ENCODE measurements at regions not wholly inside any gene's neighbourhood (a gene's known extent, or its start where the extent isn't known, plus 50 kb on each side); places are given as distances from the start of the nearest gene placed in this dataset.

DNA sequence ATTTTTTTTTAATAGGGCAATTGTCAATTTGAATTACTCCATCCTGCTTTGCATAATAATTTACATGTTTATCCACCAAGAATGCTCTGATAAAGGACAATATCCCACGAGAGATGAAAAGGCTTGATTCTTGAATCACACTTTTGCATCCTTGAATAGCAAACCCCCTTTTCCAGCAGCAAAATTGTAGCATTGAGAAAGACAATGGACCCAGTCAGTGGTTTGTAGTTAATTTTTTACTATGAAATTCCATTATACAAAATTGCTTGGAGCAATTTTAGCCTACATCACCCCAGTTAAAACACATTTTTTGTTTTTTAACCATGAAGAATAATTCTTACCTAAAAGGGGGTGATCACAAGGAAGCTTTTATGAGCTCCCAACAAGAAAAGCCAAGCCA lies 255.1 kb downstream of the RND3 start:
- TF ChIP-seq CTCF (IDR thresholded peaks at IDR 0.05; ENCODE audit: extremely low read depth in 1 of 2, insufficient read depth in 1 of 2, low read depth in 1 of 2, low read length in 2 of 2) (no peak), POLR2A (IDR thresholded peaks at IDR 0.05; ENCODE audit: low read depth, low read length) (no peak), POLR2AphosphoS5 (IDR thresholded peaks at IDR 0.05; ENCODE audit: insufficient read depth, low read depth, low read length) (no peak), EZH2 (IDR thresholded peaks at IDR 0.05; ENCODE audit: borderline replicate concordance, low read depth, low read length, severe bottlenecking) (no peak)
- TF ChIP-seq, protein P1, sequence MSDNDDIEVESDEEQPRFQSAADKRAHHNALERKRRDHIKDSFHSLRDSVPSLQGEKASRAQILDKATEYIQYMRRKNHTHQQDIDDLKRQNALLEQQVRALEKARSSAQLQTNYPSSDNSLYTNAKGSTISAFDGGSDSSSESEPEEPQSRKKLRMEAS (IDR thresholded peaks at IDR 0.05; ENCODE audit: insufficient read depth, insufficient read length): no peak
